ENCODE measurements at regions not wholly inside any gene's neighbourhood (a gene's known extent, or its start where the extent isn't known, plus 50 kb on each side); places are given as distances from the start of the nearest gene placed in this dataset.

DNA sequence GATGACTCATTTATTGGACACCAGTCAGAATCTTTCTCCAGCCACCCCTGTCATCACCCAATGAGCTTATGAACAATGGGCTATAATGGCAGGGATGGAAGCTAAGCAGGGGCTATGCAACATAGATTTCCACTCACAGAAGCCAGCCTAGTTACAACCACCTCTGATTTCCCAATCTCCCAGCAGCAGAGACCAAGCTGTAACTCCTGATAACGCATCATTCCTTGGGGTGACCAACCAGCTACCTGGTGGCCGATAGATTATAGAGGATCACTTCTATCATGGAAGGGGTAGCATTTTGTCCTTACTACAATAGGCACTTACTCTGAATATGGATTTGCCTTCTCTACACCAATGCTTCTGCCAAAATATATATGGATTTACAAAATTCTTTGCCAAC lies 302.3 kb upstream of the ATXN7L3B start:
- no peak overlapping the region for H3K27ac ChIP-seq (ENCODE audit: low read depth, low read length, poor library complexity, severe bottlenecking)
- no peak for DNase-seq (ENCODE audit: low spot score)
- intact Hi-C loops (cut with micrococcal nuclease; ENCODE audit: unreplicated experiment), result no loop called here
- ChIA-PET POLR2A (ENCODE audit: low non-redundant PET) (no interaction called here), CTCF (no interaction called here)
- H3K4me3 ChIP-seq (ENCODE audit: low read depth, low read length, poor library complexity, severe bottlenecking), result no peak overlapping the region
- BruUV-seq (replicated peaks), result no TSS peak
- H3K27me3 ChIP-seq (replicated peaks; ENCODE audit: insufficient read depth, low read depth, low read length, poor library complexity), result no peaks in the 10 kb centered on the region
- no peaks in the 10 kb centered on the region for H3K9me3 ChIP-seq (ENCODE audit: low read depth, low read length, poor library complexity, severe bottlenecking)
- H3K4me1 ChIP-seq (ENCODE audit: insufficient read depth, low read length, poor library complexity, severe bottlenecking), result no peaks in the 10 kb centered on the region
- no peak for TF ChIP-seq EZH2 (IDR thresholded peaks at IDR 0.05; ENCODE audit: borderline replicate concordance, low read depth, low read length, poor library complexity, severe bottlenecking)
- TF ChIP-seq CTCF (conservative IDR thresholded peaks at IDR 0.05; ENCODE audit: low read depth, low read length), result no peak
- no peaks in the 10 kb centered on the region for H3K36me3 ChIP-seq (ENCODE audit: insufficient read depth, low read length, poor library complexity, severe bottlenecking)

DNA sequence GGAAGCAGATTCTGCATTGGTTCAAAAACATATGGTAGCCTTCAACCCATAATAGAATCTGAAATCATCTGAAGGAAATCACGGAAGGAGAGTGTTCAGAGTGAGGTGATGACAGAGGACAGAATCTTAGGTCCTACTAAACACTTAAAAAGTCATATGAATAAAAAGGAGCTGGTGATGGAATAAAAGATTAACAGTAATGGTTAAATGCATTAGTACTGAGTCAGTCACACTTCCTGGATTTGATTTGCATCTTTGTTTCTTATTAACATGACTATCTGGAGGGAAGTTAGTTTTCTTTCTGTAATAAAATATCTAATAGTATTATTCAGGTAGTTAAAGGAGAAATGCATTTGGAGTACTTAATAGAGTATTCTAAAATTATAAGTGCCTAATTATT lies 296.3 kb upstream of the ATXN7L3B start:
- CTCF ChIA-PET, result no interaction called here

GRCh38 chr12:74242088-74242487 lies 295.5 kb upstream of the ATXN7L3B start:
- no TSS peak for BruUV-seq (replicated peaks)

More for the DNA sequence above, 296.3 kb upstream of the ATXN7L3B start:
- Histone ChIP-seq H3K36me3 (ENCODE audit: insufficient read depth, low read length, poor library complexity, severe bottlenecking) (no peaks in the 10 kb centered on the region), H3K27me3 (replicated peaks; ENCODE audit: insufficient read depth, low read depth, low read length, poor library complexity) (no peaks in the 10 kb centered on the region), H3K4me1 (ENCODE audit: insufficient read depth, low read length, poor library complexity, severe bottlenecking) (no peaks in the 10 kb centered on the region), H3K27ac (ENCODE audit: low read depth, low read length, poor library complexity, severe bottlenecking) (no peak overlapping the region), H3K4me3 (ENCODE audit: low read depth, low read length, poor library complexity, severe bottlenecking) (no peak overlapping the region), H3K9me3 (ENCODE audit: low read depth, low read length, poor library complexity, severe bottlenecking) (no peaks in the 10 kb centered on the region)
- DNase-seq (ENCODE audit: low spot score), result no peak
- TF ChIP-seq EZH2 (IDR thresholded peaks at IDR 0.05; ENCODE audit: borderline replicate concordance, low read depth, low read length, poor library complexity, severe bottlenecking) (no peak), CTCF (conservative IDR thresholded peaks at IDR 0.05; ENCODE audit: low read depth, low read length) (no peak)
- intact Hi-C loops (cut with micrococcal nuclease; ENCODE audit: unreplicated experiment), result no loop called here
- BruUV-seq (replicated peaks), result no TSS peak
- POLR2A ChIA-PET (ENCODE audit: low non-redundant PET), result no interaction called here

More at GRCh38 chr12:74242088-74242487, 295.5 kb upstream of the ATXN7L3B start:
- Histone ChIP-seq H3K4me1 (ENCODE audit: insufficient read depth, low read length, poor library complexity, severe bottlenecking) (no peaks in the 10 kb centered on the region), H3K27ac (ENCODE audit: low read depth, low read length, poor library complexity, severe bottlenecking) (no peak overlapping the region), H3K4me3 (ENCODE audit: low read depth, low read length, poor library complexity, severe bottlenecking) (no peak overlapping the region), H3K27me3 (replicated peaks; ENCODE audit: insufficient read depth, low read depth, low read length, poor library complexity) (no peaks in the 10 kb centered on the region), H3K9me3 (ENCODE audit: low read depth, low read length, poor library complexity, severe bottlenecking) (no peaks in the 10 kb centered on the region), H3K36me3 (ENCODE audit: insufficient read depth, low read length, poor library complexity, severe bottlenecking) (no peaks in the 10 kb centered on the region)
- ChIA-PET POLR2A (ENCODE audit: low non-redundant PET) (no interaction called here), CTCF (no interaction called here)
- no peak for TF ChIP-seq EZH2 (IDR thresholded peaks at IDR 0.05; ENCODE audit: borderline replicate concordance, low read depth, low read length, poor library complexity, severe bottlenecking)
- TF ChIP-seq CTCF (conservative IDR thresholded peaks at IDR 0.05; ENCODE audit: low read depth, low read length), result no peak
- intact Hi-C loops (cut with micrococcal nuclease; ENCODE audit: unreplicated experiment), result no loop called here
- no peak for DNase-seq (ENCODE audit: low spot score)

All from A673 (cell line).